Fibroblast of skin of back (primary cell): ENCODE measurements at regions not wholly inside any gene's neighbourhood (a gene's known extent, or its start where the extent isn't known, plus 50 kb on each side); places are given as distances from the start of the nearest gene placed in this dataset.

ENCODE experiments used
- DNase-seq: peaks from one replicate; pipeline ENCODE4 v3.0.0-alpha.2; 2013

- no peak for DNase-seq
Observed at GRCh38 chr10:2431961-2432360, 635.4 kb upstream of the PFKP start.

DNA sequence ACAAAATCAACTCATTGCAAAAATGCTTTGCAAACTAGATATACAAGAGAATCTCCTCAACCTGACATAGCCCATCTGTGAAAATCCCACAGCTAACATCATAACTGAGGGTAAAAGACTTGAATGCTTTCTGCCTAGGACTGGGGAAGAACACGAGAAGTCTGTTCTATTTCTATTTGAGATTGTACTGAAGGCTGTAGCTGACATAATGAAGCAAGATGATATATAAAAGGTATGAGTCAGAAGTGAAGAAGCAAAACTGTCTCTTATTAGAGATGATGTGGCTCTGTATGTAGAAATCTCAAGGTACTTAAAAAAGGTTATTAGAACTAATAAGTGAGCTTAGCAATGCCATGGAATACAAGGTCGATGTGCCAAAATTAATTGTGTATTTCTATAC, 639.9 kb upstream of the PFKP start:
- DNase-seq: no peak

DNA sequence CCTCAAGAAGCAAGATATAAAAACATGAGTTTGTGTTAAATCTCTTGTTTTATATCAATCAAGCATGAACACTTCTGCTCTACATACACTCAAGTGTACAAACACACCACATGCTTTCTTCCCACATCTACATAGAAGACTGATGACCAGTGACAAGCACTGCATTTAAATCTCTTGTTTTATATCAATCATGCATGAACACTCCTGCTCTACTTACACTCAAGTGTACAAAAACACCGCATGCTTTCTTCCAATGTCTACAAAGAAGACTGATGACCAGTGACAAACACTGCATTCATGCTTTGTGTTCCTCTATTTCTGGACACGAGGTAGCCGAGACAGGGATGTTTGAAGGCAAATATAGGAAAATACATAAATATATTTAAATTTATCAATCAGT, 642.0 kb upstream of the PFKP start:
- DNase-seq: no peak

DNA sequence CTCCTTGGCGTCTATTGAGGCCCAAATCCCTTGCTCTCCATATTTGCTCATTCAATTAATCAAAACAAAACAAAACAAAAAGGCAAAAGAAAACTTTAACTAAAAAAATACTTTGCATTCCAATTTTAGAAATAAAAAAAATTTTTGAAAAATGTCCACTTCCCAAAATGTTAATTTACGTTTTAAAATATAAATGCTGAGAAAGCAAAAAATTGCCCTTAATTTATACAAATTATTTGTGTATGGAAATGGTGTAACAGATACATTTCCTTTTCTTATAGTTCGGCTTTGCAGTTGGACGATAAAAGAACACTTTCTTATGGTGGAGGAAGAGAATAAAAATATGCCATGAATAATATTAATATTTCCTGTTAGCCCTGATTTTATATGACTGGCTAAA, 652.8 kb upstream of the PFKP start:
- no peak for DNase-seq

- DNase-seq: no peak
Observed at GRCh38 chr10:2414039-2414438, 653.3 kb upstream of the PFKP start.

GRCh38 chr10:2410049-2410448, 657.3 kb upstream of the PFKP start:
- DNase-seq: no peak

- no peak for DNase-seq
Observed at GRCh38 chr10:2401459-2401858, 664.1 kb upstream of the ADARB2 start.

- DNase-seq: no peak
Observed at GRCh38 chr10:2399482-2399881, 662.2 kb upstream of the ADARB2 start.

DNA sequence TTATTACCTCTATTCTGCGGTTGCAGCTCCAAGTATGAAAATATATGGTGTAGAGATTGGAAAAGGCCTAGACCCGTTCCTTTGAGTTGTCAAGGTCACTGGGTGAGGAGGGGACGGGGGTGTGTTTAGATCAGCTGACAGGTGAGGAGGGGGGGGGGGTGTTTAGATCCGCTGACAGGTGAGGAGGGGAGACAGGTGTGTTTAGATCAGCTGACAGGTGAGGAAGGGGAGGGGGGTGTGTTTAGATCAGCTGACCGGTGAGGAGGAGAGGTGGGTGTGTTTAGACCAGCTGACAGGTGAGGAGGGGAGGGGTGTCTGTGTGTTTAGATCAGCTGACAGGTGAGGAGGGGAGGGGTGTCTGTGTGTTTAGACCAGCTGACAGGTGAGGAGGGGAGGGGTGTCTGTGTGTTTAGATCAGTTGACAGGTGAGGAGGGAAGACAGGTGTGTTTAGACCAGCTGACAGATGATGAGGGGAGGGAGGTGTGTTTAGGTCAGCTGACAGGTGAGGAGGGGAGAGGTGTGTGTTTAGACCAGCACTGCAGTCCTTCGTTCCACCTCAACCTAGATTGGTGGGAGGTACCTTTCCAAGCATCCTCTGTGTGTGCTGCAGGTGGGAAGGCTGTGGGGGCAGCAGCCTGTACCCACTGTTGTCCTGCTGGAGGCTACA, 655.0 kb upstream of the ADARB2 start:
- DNase-seq: no peak

GRCh38 chr10:2387672-2388071, 650.3 kb upstream of the ADARB2 start:
- no peak for DNase-seq

DNA sequence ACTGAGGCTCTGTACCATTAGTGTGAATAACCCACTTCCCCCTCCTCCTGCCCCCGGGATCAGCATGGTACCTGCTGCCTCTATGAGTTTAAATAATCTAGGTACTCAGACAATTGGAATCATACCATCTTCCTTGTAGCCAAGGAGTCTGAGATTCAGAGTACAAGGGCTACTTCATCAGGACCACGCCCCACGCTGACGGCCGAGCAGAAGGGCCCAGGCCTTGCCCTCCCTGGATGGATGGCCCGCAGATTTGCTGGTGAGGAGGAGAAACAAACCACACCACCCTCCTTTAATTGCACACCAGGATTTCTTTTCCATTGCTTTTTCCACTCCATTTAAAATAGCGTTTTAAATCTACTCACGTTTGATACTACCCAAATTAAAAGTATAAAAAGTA, 649.9 kb upstream of the ADARB2 start:
- DNase-seq: no peak

DNA sequence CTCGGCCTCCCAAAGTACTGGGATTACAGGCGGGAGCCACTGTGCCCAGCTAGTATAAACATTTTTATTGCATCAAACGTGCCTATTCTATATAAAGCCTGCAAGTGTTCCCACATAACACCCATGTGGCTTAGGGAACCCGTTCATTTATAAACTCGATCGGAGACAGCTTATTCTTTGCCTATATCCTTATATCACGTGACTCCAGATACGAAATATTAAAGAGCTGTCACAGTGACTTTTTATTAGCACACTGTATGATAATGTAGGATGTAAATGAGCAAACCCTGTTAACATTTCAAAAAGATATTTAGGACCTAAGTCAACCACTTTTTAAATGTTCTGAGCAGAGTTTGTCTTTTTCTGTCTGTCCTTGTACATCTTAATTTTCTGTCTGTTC, 642.9 kb upstream of the ADARB2 start:
- no peak for DNase-seq

- no peak for DNase-seq
Observed at GRCh38 chr10:2367083-2367482, 629.8 kb upstream of the ADARB2 start.

GRCh38 chr10:2366264-2366931, 629.1 kb upstream of the ADARB2 start:
- DNase-seq: no peak

GRCh38 chr10:2362331-2362730, 625.0 kb upstream of the ADARB2 start:
- DNase-seq: no peak

DNA sequence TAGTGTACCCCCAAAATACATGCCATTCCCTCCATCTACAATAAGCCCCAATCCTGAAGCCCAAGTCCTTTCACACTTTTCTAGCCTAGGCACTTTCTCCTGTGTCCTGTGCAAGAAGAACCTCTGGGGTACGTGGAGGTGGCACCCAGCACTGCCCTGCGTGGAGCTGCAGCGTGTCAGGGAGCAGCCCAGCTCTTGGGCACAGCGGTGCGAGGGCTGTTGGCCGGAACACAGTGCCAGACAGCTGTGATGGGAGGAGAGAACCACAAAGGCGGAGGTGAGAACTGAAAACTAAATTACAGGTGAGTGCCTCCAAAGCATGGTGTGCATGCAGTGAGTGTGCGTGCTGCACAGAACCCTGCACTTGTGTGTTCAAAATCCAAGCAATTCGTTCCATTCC, 621.3 kb upstream of the ADARB2 start:
- DNase-seq: no peak

DNA sequence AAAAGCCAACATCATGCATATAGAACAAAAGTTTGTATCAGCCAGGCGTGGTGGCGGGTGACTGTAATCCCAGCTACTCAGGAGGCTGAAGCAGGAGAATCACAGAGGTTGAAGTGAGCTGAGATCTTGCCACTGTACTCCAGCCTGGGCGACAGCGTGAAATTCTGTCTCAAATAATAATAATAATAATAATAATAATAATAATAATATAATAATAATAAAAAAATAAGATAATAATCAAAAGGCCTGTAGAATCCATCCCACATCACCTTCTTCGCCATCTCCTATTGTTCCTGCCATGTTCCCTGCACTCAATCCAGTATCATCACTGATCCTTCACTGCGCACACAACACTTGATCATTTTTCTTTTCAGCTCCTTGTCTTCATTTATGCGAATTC, 619.3 kb upstream of the ADARB2 start:
- no peak for DNase-seq

DNA sequence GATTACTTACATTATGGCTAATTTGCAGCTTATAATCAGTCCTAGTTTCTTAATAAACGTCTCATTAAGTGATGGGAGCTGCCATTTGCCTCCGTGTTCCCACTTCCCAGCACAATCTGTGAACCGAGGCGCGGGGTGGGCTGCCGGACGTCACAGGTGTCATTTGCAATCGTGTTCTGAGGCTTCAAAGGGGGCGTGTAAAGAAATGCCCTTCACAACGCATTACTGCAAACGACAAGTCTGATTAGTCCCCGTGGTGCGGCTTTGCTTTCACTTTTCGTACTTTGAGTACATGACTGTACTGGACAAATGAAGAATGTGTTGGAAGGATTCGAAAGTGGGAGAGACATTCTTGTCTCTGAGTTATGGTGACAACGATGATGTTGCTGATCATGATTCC, 614.2 kb upstream of the ADARB2 start:
- DNase-seq: no peak

DNA sequence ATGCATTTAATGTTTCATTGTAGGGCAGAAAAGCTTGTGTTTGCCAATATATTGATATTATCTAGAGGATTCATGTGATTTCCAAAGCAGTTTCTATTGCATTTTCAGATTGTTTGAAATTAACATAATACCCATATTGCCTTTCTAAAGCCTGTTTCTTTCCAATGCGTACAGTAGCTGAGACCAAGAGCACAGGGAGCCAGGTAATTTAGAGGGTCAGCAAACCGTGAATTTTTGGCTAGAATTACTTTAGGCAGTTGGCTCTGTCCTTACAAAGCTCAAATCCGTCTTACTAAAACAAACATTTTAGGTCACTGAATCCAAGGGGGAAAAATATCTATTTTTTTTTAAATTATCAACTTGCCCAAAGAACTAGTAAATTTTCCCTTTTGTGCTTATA, 604.9 kb upstream of the ADARB2 start:
- DNase-seq: no peak

GRCh38 chr10:2340831-2341647, 603.7 kb upstream of the ADARB2 start:
- no peak for DNase-seq

- no peak for DNase-seq
Observed at GRCh38 chr10:2335626-2336025, 598.3 kb upstream of the ADARB2 start.

GRCh38 chr10:2334575-2334974, 597.2 kb upstream of the ADARB2 start:
- DNase-seq: no peak

DNA sequence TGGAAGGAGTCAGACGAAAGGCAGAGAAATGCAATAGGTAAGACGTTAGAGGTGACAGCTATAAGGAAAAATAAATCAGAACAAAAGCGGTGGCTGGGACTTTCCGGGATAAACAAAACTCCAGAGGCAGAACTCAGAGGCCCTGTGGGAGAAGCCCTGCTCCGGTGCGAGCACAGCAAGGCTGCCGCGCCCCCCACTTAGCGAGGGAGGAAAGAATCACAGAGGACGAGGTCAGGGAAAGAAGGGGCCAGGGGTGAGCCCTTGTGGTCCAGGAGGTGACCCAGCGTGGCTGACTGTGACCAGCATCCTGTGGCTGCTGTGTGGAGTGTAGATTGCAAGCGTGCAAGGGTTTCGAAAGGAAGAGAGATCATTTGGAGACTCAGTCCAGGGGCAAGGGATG, 591.8 kb upstream of the ADARB2 start:
- no peak for DNase-seq

DNA sequence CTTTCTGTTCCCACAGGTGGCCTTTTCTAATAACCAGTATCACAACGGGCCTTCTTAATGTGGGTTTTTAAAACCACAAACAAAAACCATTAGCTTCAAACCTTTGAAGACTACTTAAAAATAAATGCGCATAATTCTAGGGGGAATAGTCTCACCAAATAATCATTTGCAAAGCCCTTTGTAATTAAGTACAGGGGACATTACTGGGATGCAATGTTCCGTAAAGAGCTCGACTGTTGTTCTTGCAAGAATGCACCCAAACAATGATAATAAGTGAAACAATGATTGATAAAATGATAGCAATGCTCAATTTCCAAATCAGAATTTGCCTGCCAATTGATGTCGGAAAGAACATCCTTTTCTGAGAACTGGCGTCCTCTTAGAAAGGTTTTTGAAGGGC, 589.1 kb upstream of the ADARB2 start:
- no peak for DNase-seq
